ENCODE measurements at regions not wholly inside any gene's neighbourhood (a gene's known extent, or its start where the extent isn't known, plus 50 kb on each side); places are given as distances from the start of the nearest gene placed in this dataset.

- TF ChIP-seq, protein P1, sequence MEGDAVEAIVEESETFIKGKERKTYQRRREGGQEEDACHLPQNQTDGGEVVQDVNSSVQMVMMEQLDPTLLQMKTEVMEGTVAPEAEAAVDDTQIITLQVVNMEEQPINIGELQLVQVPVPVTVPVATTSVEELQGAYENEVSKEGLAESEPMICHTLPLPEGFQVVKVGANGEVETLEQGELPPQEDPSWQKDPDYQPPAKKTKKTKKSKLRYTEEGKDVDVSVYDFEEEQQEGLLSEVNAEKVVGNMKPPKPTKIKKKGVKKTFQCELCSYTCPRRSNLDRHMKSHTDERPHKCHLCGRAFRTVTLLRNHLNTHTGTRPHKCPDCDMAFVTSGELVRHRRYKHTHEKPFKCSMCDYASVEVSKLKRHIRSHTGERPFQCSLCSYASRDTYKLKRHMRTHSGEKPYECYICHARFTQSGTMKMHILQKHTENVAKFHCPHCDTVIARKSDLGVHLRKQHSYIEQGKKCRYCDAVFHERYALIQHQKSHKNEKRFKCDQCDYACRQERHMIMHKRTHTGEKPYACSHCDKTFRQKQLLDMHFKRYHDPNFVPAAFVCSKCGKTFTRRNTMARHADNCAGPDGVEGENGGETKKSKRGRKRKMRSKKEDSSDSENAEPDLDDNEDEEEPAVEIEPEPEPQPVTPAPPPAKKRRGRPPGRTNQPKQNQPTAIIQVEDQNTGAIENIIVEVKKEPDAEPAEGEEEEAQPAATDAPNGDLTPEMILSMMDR (conservative IDR thresholded peaks at IDR 0.05; ENCODE audit: low read depth, low read length): no peak
- no peak for TF ChIP-seq EZH2 (IDR thresholded peaks at IDR 0.05; ENCODE audit: low read length, unreplicated experiment)
Measured at GRCh38 chr5:25362799-25363198, 718.0 kb upstream of the CDH10 start.
